ENCODE measurements at regions not wholly inside any gene's neighbourhood (a gene's known extent, or its start where the extent isn't known, plus 50 kb on each side); places are given as distances from the start of the nearest gene placed in this dataset.
"Not testable (repeated sequence)": the region's sequence is repeated elsewhere in the genome, so short reads cannot be mapped to it uniquely, and the experiment has no call there.

GRCh38 chr2:56803596-56803995 lies 619.8 kb downstream of the CCDC85A start:
- DNase-seq (ENCODE audit: low spot score) = no peak

GRCh38 chr2:56806924-56807323 lies 623.1 kb downstream of the CCDC85A start:
- DNase-seq (ENCODE audit: low spot score) = no peak

- DNase-seq (ENCODE audit: low spot score) = no peak
These were observed 624.1 kb downstream of the CCDC85A start for GRCh38 chr2:56807861-56808260.

DNA sequence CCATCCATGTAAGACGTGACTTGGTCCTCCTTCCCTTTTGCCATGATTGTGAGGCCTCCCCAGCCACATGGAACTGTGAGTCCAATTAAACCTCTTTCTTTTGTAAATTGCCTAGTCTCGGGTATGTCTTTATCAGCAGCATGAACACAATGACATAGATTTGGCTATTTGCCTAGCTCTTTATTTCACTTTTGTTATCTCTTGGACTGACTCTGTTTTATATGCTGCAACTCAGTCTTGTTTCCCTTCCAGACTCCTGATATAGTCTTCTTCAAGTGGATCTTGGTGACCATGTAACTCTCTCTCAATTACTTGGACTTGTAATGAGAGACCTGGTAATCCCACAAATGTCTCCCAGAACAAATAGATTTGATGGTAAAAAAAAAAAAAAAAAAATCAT lies 627.6 kb downstream of the CCDC85A start:
- no peak for DNase-seq (ENCODE audit: low spot score)

GRCh38 chr2:56812432-56812831 lies 628.6 kb downstream of the CCDC85A start:
- peak; percentile 11 for DNase-seq (ENCODE audit: low spot score)

DNA sequence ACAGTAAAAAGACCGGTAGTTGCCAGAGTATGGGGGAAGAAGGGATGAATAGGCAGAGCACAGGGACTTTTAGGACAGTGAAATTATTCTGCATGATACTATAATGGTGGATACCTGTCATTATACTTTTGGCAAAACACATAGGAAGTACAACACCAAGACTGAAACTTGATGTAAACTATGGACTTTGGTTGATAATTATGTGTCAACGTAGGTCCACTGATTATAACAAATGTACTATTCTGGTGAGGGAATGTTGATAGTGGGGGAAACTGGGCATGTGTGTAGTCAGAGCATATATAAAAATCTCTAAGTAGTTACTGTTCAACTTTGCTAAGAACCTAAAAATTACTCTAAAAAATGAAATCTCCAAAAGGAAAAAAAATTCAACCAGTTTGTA lies 629.7 kb downstream of the CCDC85A start:
- DNase-seq (ENCODE audit: low spot score) = no peak

GRCh38 chr2:56816666-56817065 lies 632.9 kb downstream of the CCDC85A start:
- no peak for DNase-seq (ENCODE audit: low spot score)

GRCh38 chr2:56831780-56832179 lies 648.0 kb downstream of the CCDC85A start:
- no peak for DNase-seq (ENCODE audit: low spot score)

DNA sequence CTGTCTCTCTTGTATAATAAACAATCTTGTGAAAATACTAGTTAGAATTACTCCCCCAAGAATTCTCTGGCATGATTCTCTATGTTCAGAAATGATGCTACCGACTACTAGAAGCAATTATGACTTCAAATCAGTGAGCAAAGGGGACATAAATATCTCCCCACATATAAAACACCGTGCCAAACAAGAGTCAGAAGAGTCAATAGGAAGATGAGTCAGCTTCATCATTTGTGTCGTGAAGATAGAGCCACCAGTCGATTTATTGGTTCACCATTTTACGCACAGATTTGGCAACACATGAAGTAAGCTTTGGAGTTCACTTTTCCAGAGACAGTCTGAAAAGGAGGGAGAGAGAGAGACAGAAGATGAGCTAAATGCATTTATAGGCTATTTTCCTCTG lies 650.9 kb downstream of the CCDC85A start:
- DNase-seq (ENCODE audit: low spot score) = no peak

DNA sequence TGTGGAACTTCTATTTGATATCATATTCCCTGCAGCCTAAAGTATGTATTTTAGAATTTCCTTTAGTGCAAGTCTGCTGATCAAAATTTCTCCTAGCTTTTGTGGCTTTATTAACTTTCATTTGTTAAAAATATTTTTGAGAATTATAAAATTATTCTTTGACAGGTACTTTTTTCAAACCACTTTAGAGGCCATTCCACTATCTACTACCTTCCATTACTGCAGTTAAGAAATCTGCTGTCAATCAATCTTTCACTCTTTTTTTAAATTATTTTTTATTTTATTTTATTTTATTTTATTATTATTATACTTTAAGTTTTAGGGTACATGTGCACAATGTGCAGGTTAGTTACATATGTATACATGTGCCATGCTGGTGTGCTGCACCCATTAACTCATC lies 656.2 kb downstream of the CCDC85A start:
- DNase-seq (ENCODE audit: low spot score) = not testable (repeated sequence)

DNA sequence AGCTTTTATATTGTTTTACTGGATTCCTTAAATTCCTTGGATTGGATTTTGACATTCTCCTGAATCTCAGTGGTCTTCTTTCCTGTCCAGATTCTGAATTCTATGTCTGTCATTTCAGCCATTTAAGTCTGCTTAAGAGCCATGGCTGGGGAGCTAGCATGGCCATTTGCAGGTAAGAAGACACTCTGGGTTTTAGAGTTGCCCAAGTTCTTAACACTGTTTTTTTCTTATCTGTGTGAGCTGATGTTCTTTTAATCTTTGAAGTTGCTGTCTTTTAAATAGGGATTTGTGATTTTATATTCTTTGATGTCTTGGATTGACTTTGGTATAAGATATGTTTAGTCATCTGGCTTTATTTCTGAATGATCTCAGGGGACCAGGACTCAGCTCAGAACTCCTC lies 677.2 kb downstream of the CCDC85A start:
- DNase-seq (ENCODE audit: low spot score) = no peak

- DNase-seq (ENCODE audit: low spot score) = no peak
These were observed 687.9 kb downstream of the CCDC85A start for GRCh38 chr2:56871644-56872043.

DNA sequence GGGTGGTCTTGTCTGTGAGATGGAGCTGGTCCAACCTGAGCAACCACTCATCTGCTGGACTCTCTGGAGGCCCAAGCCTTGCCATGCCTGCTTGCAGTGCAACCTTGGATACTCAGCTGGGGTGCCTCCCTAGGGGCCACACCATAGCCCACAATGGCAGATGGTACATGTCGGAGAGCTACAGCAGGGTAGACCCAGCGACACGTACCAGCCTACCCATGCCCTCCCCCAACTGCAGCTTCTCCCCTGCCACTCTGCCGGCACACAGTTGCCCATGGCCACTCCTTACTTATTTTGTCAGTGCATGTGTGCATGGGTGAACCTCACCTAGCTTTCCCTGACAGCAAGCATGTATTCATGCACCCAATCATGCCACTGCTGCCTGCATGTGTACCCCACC lies 690.9 kb downstream of the CCDC85A start:
- no peak for DNase-seq (ENCODE audit: low spot score)

DNA sequence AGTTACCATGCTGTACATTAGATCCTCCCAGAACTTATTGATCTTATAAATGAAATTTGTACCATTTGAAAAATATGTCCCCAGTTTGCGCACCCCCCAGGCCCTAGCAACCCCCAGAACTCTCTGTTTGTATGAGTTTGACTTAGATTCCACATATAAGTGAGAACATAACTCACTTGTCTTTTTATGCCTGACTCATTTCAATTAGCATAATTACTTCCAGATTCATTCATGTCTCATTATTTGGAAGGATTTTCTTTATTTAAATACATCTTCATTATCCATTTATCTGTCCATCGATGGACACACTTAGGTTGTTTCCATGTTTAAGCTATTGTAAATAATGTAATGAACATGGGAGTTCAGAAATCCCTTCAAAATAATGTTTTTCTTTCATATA lies 705.9 kb downstream of the CCDC85A start:
- DNase-seq (ENCODE audit: low spot score) = no peak

DNA sequence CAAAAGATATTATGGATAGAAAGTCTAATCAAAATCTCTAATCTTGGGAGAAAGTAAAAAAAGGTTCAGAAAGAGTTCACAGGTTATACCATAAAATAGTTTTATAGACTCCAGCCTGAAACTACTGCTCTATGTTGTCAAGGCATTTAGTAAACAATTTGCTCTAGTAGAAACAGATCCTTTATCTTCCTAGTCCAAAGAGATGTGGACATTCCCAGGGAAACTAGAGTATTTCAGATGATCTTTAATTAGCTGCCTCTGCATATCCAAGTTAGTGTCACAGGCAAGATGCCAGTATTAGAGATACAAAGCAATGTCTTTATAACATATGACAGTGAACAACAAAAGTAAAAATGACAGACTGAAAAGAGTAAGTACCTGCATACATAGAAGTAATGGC lies 708.6 kb downstream of the CCDC85A start:
- DNase-seq (ENCODE audit: low spot score) = no peak

DNA sequence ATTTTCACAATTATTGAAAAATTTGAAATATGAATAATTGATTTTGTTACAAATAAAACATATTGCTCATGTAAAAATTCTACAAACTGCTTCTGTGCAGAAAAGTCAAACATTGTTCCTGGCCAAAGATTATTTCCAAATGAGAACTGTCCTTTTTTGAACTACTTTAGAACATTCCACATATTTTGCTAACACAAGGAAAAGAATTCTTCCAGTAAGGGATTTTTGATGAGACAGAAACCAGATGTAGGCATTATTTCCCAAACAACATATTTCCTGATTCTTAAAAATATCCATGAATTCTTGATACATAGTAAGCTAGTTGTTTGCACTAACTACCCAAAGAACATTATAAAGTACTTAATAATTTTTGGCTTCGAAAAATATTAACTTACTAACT lies 715.2 kb downstream of the CCDC85A start:
- DNase-seq (ENCODE audit: low spot score) = peak; percentile 21

DNA sequence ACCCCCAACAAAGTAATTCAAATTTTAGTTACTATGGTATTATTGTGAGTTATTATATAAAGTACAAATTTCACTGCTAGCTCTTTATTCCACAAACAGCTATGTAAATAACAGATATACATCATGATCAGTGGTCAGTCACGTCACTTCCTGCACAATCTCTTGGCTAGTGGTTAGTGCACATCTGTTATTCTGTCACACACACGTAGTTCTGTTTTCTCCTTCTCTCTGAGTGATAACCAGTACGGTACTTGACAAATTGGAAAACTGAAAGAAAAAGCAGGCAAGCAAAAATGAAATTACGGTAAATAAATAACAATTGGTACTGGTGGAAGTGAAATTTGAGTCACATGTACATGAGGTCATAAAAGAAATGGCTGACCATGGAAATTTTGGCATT lies 728.7 kb downstream of the CCDC85A start:
- no peak for DNase-seq (ENCODE audit: low spot score)

- no peak for DNase-seq (ENCODE audit: low spot score)
These were observed 735.0 kb downstream of the CCDC85A start for GRCh38 chr2:56918790-56919189.

GRCh38 chr2:56933976-56934375 lies 750.2 kb downstream of the CCDC85A start:
- DNase-seq (ENCODE audit: low spot score) = no peak

GRCh38 chr2:56934866-56935265 lies 751.1 kb downstream of the CCDC85A start:
- no peak for DNase-seq (ENCODE audit: low spot score)

DNA sequence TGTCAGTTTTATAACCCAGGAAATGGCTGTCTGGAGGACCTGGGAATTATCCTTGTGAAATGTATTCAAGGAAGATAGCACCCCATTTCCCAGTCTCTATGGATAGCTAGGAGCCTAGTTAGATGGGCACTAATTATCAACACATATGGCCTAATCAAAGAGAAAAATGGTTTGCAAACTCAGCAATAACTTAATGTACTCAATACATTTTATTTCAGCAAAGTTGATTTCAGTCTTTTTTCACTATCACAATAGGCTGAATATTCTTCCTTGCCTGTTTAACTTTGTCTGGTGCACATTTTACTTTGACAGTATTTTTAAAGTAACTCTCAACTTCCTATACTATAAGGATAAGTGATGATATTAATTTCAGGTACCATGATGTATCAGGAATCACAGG lies 756.3 kb downstream of the CCDC85A start:
- no peak for DNase-seq (ENCODE audit: low spot score)

- no peak for DNase-seq (ENCODE audit: low spot score)
These were observed 769.1 kb downstream of the CCDC85A start for GRCh38 chr2:56952871-56953270.

GRCh38 chr2:56960581-56960980 lies 776.8 kb downstream of the CCDC85A start:
- DNase-seq (ENCODE audit: low spot score) = no peak

GRCh38 chr2:56962673-56963072 lies 778.9 kb downstream of the CCDC85A start:
- no peak for DNase-seq (ENCODE audit: low spot score)

GRCh38 chr2:56969513-56969912 lies 785.7 kb downstream of the CCDC85A start:
- DNase-seq (ENCODE audit: low spot score) = no peak
